ENCODE measurements at regions not wholly inside any gene's neighbourhood (a gene's known extent, or its start where the extent isn't known, plus 50 kb on each side); places are given as distances from the start of the nearest gene placed in this dataset.

DNA sequence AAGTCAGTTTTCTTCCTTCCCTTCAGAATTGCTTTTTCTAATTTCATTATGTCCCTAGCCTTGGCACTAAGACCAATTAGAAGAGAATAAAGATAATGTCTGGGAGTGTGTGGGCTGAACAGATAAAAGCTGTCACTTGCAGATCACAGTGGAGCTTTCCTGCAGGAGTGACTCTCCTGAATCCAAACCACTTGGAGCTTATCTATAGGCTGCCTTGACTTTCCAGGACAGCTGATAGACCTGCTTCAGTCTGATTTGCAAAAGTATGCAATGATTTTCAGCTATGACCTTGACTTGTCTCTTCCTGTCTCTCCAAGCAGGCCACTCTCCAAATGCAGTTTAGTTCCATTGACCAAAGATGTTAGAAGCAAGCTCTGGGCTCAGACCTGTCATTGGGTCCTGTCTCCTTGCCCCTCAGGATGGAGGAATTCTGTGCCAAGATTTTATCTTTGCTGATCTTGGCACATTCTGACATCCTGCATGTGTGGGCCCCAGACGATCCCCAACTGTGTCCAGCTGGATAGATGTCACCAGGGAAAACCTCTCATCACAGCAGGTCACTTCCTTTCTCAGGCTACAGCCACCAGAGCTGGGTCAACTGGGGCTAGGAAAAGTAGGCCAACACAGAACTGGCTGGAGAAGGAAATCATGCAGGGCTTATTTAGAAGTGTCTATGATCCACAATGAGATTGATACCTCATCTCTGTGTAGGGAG is 120.9 kb upstream of the ZNF438 start:
- TF ChIP-seq CTCF (IDR thresholded peaks at IDR 0.05) (no peak), POLR2A (IDR thresholded peaks at IDR 0.05) (no peak)

Measured in sigmoid colon (tissue), 3 donors.